H1 (cell line): ENCODE measurements at regions not wholly inside any gene's neighbourhood (a gene's known extent, or its start where the extent isn't known, plus 50 kb on each side); places are given as distances from the start of the nearest gene placed in this dataset.
A peak's percentile ranks its signal among the peaks of the same experiment; 100 is the strongest.

Experiments
- CTCF ChIA-PET: fragments of 300-600 bp; sonication (Branson Sonifier 250); formaldehyde crosslinking; loops from one replicate; lab custom pipeline; 2021; ENCODE audit not compliant: partially characterized antibody; lab: Charles Lee
- POLR2A ChIA-PET: fragments of 300-600 bp; sonication (Branson Sonifier 250); formaldehyde crosslinking; loops from one replicate; lab custom pipeline; 2021; ENCODE audit warnings: inconsistent platforms; ENCODE audit not compliant: partially characterized antibody; lab: Charles Lee
- DNase-seq, 2 experiments: peaks; one replicate each; pipeline versions ENCODE4 v3.0.0 to v3.0.0-alpha.2; 2010 to 2022; ENCODE audit warnings: low spot score in 2 of 2, low read depth in 1 of 2, mixed read lengths in 1 of 2
- FAIRE-seq: peaks from 2 replicates; lab custom pipeline; 2011; peaks lifted over from hg19 to GRCh38; lab: Jason Lieb, UNC
- H2AFZ ChIP-seq: 2 replicates; pipeline ENCODE4 v1.8.1; 2012; ENCODE audit warnings: low read length, inconsistent platforms
- H2AK5ac ChIP-seq: 2 replicates; pipeline ENCODE4 v1.6.1; 2013; ENCODE audit warnings: low read depth, low read length
- H2BK120ac ChIP-seq: replicated peaks from 2 replicates; pipeline ENCODE3; 2013; ENCODE audit warnings: low read depth, low read length, inconsistent platforms
- H2BK12ac ChIP-seq: 2 replicates; pipeline ENCODE4 v1.6.1; 2013; ENCODE audit warnings: low read depth, low read length
- H2BK15ac ChIP-seq: 2 replicates; pipeline ENCODE4 v1.6.1; 2013; ENCODE audit warnings: low read length
- H2BK20ac ChIP-seq: 2 replicates; pipeline ENCODE4 v1.6.1; 2013; ENCODE audit warnings: low read length
- H2BK5ac ChIP-seq: 2 replicates; pipeline ENCODE4 v1.6.1; 2013; ENCODE audit warnings: low read depth, low read length
- H3K14ac ChIP-seq: 2 replicates; pipeline ENCODE4 v1.6.1; 2013; ENCODE audit warnings: inconsistent platforms; ENCODE audit not compliant: insufficient read length
- H3K18ac ChIP-seq: 2 replicates; pipeline ENCODE4 v1.6.1; 2013; ENCODE audit warnings: low read length; ENCODE audit errors: extremely low read depth
- H3K23ac ChIP-seq: 2 replicates; pipeline ENCODE4 v1.6.1; 2013; ENCODE audit warnings: inconsistent platforms; ENCODE audit not compliant: insufficient read length
- H3K23me2 ChIP-seq: 2 replicates; pipeline ENCODE4 v1.6.1; 2013; ENCODE audit warnings: low read depth, low read length
- H3K27ac ChIP-seq: 2 replicates; pipeline ENCODE4 v1.6.1; 2011; ENCODE audit warnings: low read depth, low read length, inconsistent platforms
- H3K27me3 ChIP-seq, 4 experiments: replicated peaks in 1 of 4; 1 replicate in 1 of 4; 2 replicates in 3 of 4; pipeline versions ENCODE4 v1.6.1 to v1.8.1; 2011 to 2013; ENCODE audit warnings: low read length in 3 of 4, mild to moderate bottlenecking in 3 of 4, inconsistent platforms in 2 of 4, mixed read lengths in 2 of 4, moderate library complexity in 1 of 4; ENCODE audit not compliant: control insufficient read depth in 3 of 4, insufficient read depth in 3 of 4; ENCODE audit errors: extremely low read depth in 1 of 4
- H3K36me3 ChIP-seq, 4 experiments: 2 replicates each; pipeline versions ENCODE4 v1.6.1 to v1.8.1; 2011 to 2013; ENCODE audit warnings: mild to moderate bottlenecking in 4 of 4, low read length in 3 of 4, moderate library complexity in 2 of 4, control low read depth in 1 of 4, inconsistent platforms in 1 of 4; ENCODE audit not compliant: insufficient read depth in 4 of 4, control insufficient read depth in 2 of 4
- H3K4ac ChIP-seq: replicated peaks from 2 replicates; pipeline ENCODE3; 2013; ENCODE audit warnings: low read length, low read depth, mixed read lengths, inconsistent platforms; ENCODE audit not compliant: insufficient read length
- H3K4me1 ChIP-seq, 4 experiments: replicated peaks in 1 of 4; 1 replicate in 1 of 4; 2 replicates in 3 of 4; pipeline versions ENCODE4 v1.6.1 to v1.8.1; 2011 to 2013; ENCODE audit warnings: low read length in 3 of 4, inconsistent platforms in 2 of 4, mixed read lengths in 1 of 4; ENCODE audit not compliant: insufficient read depth in 4 of 4, control insufficient read depth in 3 of 4
- H3K4me2 ChIP-seq, 2 experiments: 2 replicates each; pipeline versions ENCODE4 v1.6.1 to v1.8.1; 2011 to 2013; ENCODE audit warnings: low read depth in 2 of 2, low read length in 2 of 2, control low read depth in 1 of 2, inconsistent platforms in 1 of 2, mild to moderate bottlenecking in 1 of 2; ENCODE audit not compliant: insufficient read depth in 1 of 2
- H3K4me3 ChIP-seq, 4 experiments: fragments of 200-600, 300-600 bp in 1 of 4; sonication (generic), shearing (Covaris generic), sonication (Bioruptor Twin) in 1 of 4; 2 replicates each; pipeline versions ENCODE4 v1.5.1 to v1.8.1; 2011 to 2016; ENCODE audit warnings: low read length in 4 of 4, low read depth in 3 of 4, control low read depth in 2 of 4, inconsistent platforms in 2 of 4, mild to moderate bottlenecking in 2 of 4, mixed read lengths in 1 of 4, moderate library complexity in 1 of 4; ENCODE audit not compliant: insufficient read depth in 2 of 4; ENCODE audit errors: extremely low read depth in 1 of 4
- H3K56ac ChIP-seq: replicated peaks from 2 replicates; pipeline ENCODE3; 2013; ENCODE audit warnings: low read depth, mild to moderate bottlenecking, mixed read lengths, low read length, inconsistent platforms; ENCODE audit not compliant: insufficient read length
- H3K79me1 ChIP-seq: 2 replicates; pipeline ENCODE4 v1.6.1; 2013; ENCODE audit warnings: low read depth, low read length, control low read depth
- H3K79me2 ChIP-seq, 2 experiments: 2 replicates each; pipeline versions ENCODE4 v1.6.1 to v1.8.1; 2012 to 2013; ENCODE audit warnings: low read length in 2 of 2, mild to moderate bottlenecking in 2 of 2, inconsistent platforms in 1 of 2; ENCODE audit not compliant: insufficient read depth in 2 of 2, control insufficient read depth in 1 of 2
- H3K9ac ChIP-seq, 4 experiments: replicated peaks in 1 of 4; 1 replicate in 1 of 4; 2 replicates in 3 of 4; pipeline versions ENCODE4 v1.6.1 to v1.8.1; 2011 to 2013; ENCODE audit warnings: low read depth in 3 of 4, low read length in 3 of 4, control low read depth in 2 of 4, mild to moderate bottlenecking in 2 of 4, moderate library complexity in 2 of 4, inconsistent platforms in 1 of 4; ENCODE audit errors: extremely low read depth in 1 of 4
- H3K9me3 ChIP-seq, 2 experiments: 2 replicates each; pipeline versions ENCODE4 v1.6.1 to v1.8.1; 2012 to 2013; ENCODE audit warnings: mild to moderate bottlenecking in 2 of 2, moderate library complexity in 2 of 2, control low read depth in 1 of 2, inconsistent platforms in 1 of 2, low read depth in 1 of 2, low read length in 1 of 2, mixed read lengths in 1 of 2; ENCODE audit not compliant: insufficient read depth in 2 of 2
- H4K20me1 ChIP-seq, 2 experiments: replicated peaks in 1 of 2; 2 replicates each; pipeline versions ENCODE3 to v1.8.1; 2011 to 2013; ENCODE audit warnings: inconsistent platforms in 2 of 2, low read length in 2 of 2, mild to moderate bottlenecking in 1 of 2; ENCODE audit not compliant: insufficient read depth in 2 of 2, control insufficient read depth in 1 of 2
- H4K5ac ChIP-seq: 2 replicates; pipeline ENCODE4 v1.6.1; 2013; ENCODE audit warnings: low read length, low read depth, mixed read lengths, inconsistent platforms; ENCODE audit not compliant: insufficient read length
- H4K8ac ChIP-seq: 2 replicates; pipeline ENCODE4 v1.8.0; 2013; ENCODE audit warnings: mild to moderate bottlenecking, moderate library complexity, low read length, inconsistent platforms; ENCODE audit not compliant: insufficient read depth; ENCODE audit errors: extremely low read depth
- H4K91ac ChIP-seq: replicated peaks from 2 replicates; pipeline ENCODE3; 2013; ENCODE audit warnings: low read length, mixed read lengths, inconsistent platforms; ENCODE audit not compliant: insufficient read length
- KDM5A ChIP-seq: fragments of 200-600 bp; IDR thresholded peaks from 2 replicates; pipeline ENCODE4 v1.7.1; 2012; ENCODE audit warnings: mild to moderate bottlenecking, low read length, inconsistent platforms, mixed read lengths
- SIX5 ChIP-seq: IDR thresholded peaks from 2 replicates; pipeline ENCODE4 v1.6.1; 2011; ENCODE audit warnings: mild to moderate bottlenecking, low read depth, low read length
- WGBS, 2 experiments: shearing (Covaris generic) in 1 of 2; methylation state at CpG; one replicate each; pipeline versions ENCODE4 v1.1.6 to v1.1.7; 2013 to 2015; ENCODE audit warnings: low lambda C conversion rate in 2 of 2, mixed read lengths in 2 of 2, inconsistent platforms in 1 of 2, low coverage in 1 of 2, missing lambda C conversion rate in 1 of 2; ENCODE audit not compliant: insufficient replicate concordance in 2 of 2, insufficient coverage in 1 of 2, insufficient read length in 1 of 2; ENCODE audit errors: extremely low coverage in 1 of 2, missing lambda C conversion rate in 1 of 2; 5-methylcytosine and 5-hydroxymethylcytosine counted together
- TF ChIP-seq, protein P1 (sequence below): IDR thresholded peaks from 2 replicates; pipeline ENCODE4 v1.6.1; 2011; ENCODE audit warnings: low read length, improper control_type of control experiment

DNA sequence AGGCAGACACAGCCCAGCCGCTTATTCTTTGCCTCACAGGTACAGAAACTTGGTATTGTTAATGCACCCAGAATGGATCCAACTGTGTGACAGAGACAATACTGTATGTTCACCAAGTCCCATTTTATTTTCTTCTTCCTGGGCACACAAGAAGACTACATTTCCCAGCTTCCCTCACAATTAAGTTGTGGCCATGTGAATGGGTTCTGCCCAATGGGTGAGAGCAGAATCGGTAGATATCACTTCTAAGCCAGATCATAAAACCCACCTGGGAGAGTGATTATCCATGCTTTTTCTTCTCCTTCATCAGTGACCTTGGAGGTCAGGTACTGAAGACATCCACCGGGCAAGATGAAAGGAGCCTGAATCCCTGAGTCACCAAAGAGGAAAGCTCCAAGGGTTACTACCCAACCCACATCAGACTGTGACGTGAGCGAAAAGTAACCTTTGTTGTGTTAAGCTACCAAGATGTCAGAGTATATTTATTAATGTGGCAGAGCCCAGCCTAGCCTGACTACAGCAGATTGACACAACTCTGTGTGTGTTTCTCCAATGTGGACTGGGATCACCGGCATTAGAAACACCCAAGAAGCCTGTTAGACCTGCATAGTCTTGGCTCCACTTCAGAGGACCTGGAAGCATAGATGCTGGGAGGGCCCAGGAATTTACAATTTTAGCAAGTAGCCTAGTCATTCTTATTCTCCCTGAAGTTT lies 79.1 kb upstream of the GRIK3 start:
- TF ChIP-seq, protein P1, sequence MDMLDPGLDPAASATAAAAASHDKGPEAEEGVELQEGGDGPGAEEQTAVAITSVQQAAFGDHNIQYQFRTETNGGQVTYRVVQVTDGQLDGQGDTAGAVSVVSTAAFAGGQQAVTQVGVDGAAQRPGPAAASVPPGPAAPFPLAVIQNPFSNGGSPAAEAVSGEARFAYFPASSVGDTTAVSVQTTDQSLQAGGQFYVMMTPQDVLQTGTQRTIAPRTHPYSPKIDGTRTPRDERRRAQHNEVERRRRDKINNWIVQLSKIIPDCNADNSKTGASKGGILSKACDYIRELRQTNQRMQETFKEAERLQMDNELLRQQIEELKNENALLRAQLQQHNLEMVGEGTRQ, result peak; percentile 15; the same call in 1 of the 2 replicates
- TF ChIP-seq KDM5A (no peak), SIX5 (peak; percentile 42)

More for the DNA sequence above, 79.1 kb upstream of the GRIK3 start:
- no peaks in the 10 kb centered on the region; a peak in 1 of 8 replicates for H3K36me3 ChIP-seq
- no peaks in the 10 kb centered on the region for H3K79me2 ChIP-seq
- H4K5ac ChIP-seq, result no peak overlapping the region
- H3K18ac ChIP-seq, result no peak overlapping the region
- H2BK120ac ChIP-seq, result no peak overlapping the region
- no peaks in the 10 kb centered on the region for H3K4me1 ChIP-seq
- no peaks in the 10 kb centered on the region for H3K9me3 ChIP-seq
- no peak overlapping the region for H2BK5ac ChIP-seq
- H3K27me3 ChIP-seq, result no peaks in the 10 kb centered on the region
- H2AK5ac ChIP-seq, result no peak overlapping the region
- H3K4me2 ChIP-seq, result no peak overlapping the region
- H4K91ac ChIP-seq, result no peak overlapping the region
- no peak overlapping the region for H3K27ac ChIP-seq
- no peaks in the 10 kb centered on the region for H4K20me1 ChIP-seq
- H3K4me3 ChIP-seq, result no peak overlapping the region
- FAIRE-seq, result no peak
- no peak overlapping the region for H3K9ac ChIP-seq
- no peak overlapping the region for H3K4ac ChIP-seq
- no peak overlapping the region for H2AFZ ChIP-seq
- H2BK15ac ChIP-seq, result no peak overlapping the region
- H2BK12ac ChIP-seq, result no peak overlapping the region
- no peak overlapping the region for H4K8ac ChIP-seq
- DNase-seq, result no peak
- 96% methylated on average over 6 of the region's 6 CpGs; no CpG with 5 or more reads in 1 of the 2 experiments for WGBS, 2 experiments
- no peak overlapping the region for H2BK20ac ChIP-seq
- no peaks in the 10 kb centered on the region for H3K79me1 ChIP-seq
- POLR2A ChIA-PET, result no interaction called here
- no peaks in the 10 kb centered on the region for H3K23me2 ChIP-seq
- no peak overlapping the region for H3K14ac ChIP-seq
- CTCF ChIA-PET, result interaction anchor here (0.9 kb wide), 1 partner anchor 63 kb away, joined by 3 read pairs; no protein-coding TSS in a partner anchor
- no peak overlapping the region for H3K56ac ChIP-seq
- H3K23ac ChIP-seq, result no peak overlapping the region
